Type B pancreatic cell (in vitro differentiated cells): ENCODE measurements at regions not wholly inside any gene's neighbourhood (a gene's known extent, or its start where the extent isn't known, plus 50 kb on each side); places are given as distances from the start of the nearest gene placed in this dataset.

Source experiments
- DNase-seq: peaks from one replicate; pipeline ENCODE4 v3.0.0; 2021; ENCODE audit warnings: mixed read lengths; ENCODE audit not compliant: unreplicated experiment; ENCODE audit errors: extremely low spot score
- H3K27ac Mint-ChIP-seq: 2 replicates; pipeline ENCODE4 v1.8.0; 2021; ENCODE audit warnings: mild to moderate bottlenecking, mixed read lengths
- H3K27me3 Mint-ChIP-seq: 2 replicates; pipeline ENCODE4 v1.8.0; 2021; ENCODE audit warnings: mixed read lengths
- H3K36me3 Mint-ChIP-seq: 2 replicates; pipeline ENCODE4 v1.8.0; 2021; ENCODE audit warnings: mixed read lengths
- H3K4me1 Mint-ChIP-seq: one replicate; pipeline ENCODE4 v1.8.0; 2021; ENCODE audit warnings: mixed read lengths; ENCODE audit not compliant: unreplicated experiment
- H3K4me3 Mint-ChIP-seq: 2 replicates; pipeline ENCODE4 v1.8.0; 2021; ENCODE audit warnings: mild to moderate bottlenecking, mixed read lengths
- H3K9me3 Mint-ChIP-seq: 2 replicates; pipeline ENCODE4 v1.8.0; 2021; ENCODE audit warnings: mixed read lengths
- CTCF ChIP-seq: fragments of 200-600 bp; sonication (generic); conservative IDR thresholded peaks from 2 replicates; pipeline ENCODE4 v1.5.0; 2021; ENCODE audit warnings: antibody characterized with exemption, mild to moderate bottlenecking

- no peak for DNase-seq
- no peaks in the 10 kb centered on the region for H3K4me1 Mint-ChIP-seq
- TF ChIP-seq CTCF: no peak
- H3K4me3 Mint-ChIP-seq: no peak overlapping the region
- no peaks in the 10 kb centered on the region for H3K27me3 Mint-ChIP-seq
- no peaks in the 10 kb centered on the region for H3K36me3 Mint-ChIP-seq
- H3K27ac Mint-ChIP-seq: no peak overlapping the region
- H3K9me3 Mint-ChIP-seq: no peaks in the 10 kb centered on the region
Observed at GRCh38 chr6:72553531-72554511, 68.0 kb upstream of the KCNQ5 start.

GRCh38 chr6:72554761-72555221 lies 67.1 kb upstream of the KCNQ5 start:
- H3K27ac Mint-ChIP-seq: no peak overlapping the region

GRCh38 chr6:72559067-72559466 lies 62.8 kb upstream of the KCNQ5 start:
- no peaks in the 10 kb centered on the region for H3K36me3 Mint-ChIP-seq
- H3K9me3 Mint-ChIP-seq: no peaks in the 10 kb centered on the region
- no peaks in the 10 kb centered on the region for H3K4me1 Mint-ChIP-seq
- no peak for DNase-seq
- no peaks in the 10 kb centered on the region for H3K27me3 Mint-ChIP-seq
- no peak overlapping the region for H3K27ac Mint-ChIP-seq
- no peak for TF ChIP-seq CTCF
- no peak overlapping the region for H3K4me3 Mint-ChIP-seq

More at GRCh38 chr6:72554761-72555221, 67.1 kb upstream of the KCNQ5 start:
- no peak for DNase-seq
- no peak for TF ChIP-seq CTCF
- Mint-ChIP-seq H3K27me3 (no peaks in the 10 kb centered on the region), H3K36me3 (no peaks in the 10 kb centered on the region), H3K9me3 (no peaks in the 10 kb centered on the region), H3K4me3 (no peak overlapping the region), H3K4me1 (no peaks in the 10 kb centered on the region)

- no peaks in the 10 kb centered on the region for H3K27me3 Mint-ChIP-seq
- H3K36me3 Mint-ChIP-seq: no peaks in the 10 kb centered on the region
- TF ChIP-seq CTCF: no peak
- H3K9me3 Mint-ChIP-seq: no peaks in the 10 kb centered on the region
- H3K4me1 Mint-ChIP-seq: no peaks in the 10 kb centered on the region
- no peak overlapping the region for H3K27ac Mint-ChIP-seq
- H3K4me3 Mint-ChIP-seq: no peak overlapping the region
- no peak for DNase-seq
Observed at GRCh38 chr6:72559555-72559954, 62.3 kb upstream of the KCNQ5 start.

- no peaks in the 10 kb centered on the region for H3K9me3 Mint-ChIP-seq
- no peaks in the 10 kb centered on the region for H3K27me3 Mint-ChIP-seq
- H3K27ac Mint-ChIP-seq: no peak overlapping the region
- DNase-seq: no peak
- no peak overlapping the region for H3K4me3 Mint-ChIP-seq
- H3K4me1 Mint-ChIP-seq: no peaks in the 10 kb centered on the region
- TF ChIP-seq CTCF: peak; percentile 51
- H3K36me3 Mint-ChIP-seq: no peaks in the 10 kb centered on the region
Observed at GRCh38 chr6:72560721-72561593, 60.9 kb upstream of the KCNQ5 start.
